GM12878 (cell line): ENCODE measurements at regions not wholly inside any gene's neighbourhood (a gene's known extent, or its start where the extent isn't known, plus 50 kb on each side); places are given as distances from the start of the nearest gene placed in this dataset.

Experiments used
- BRCA1 ChIP-seq: IDR thresholded peaks from 2 replicates; pipeline ENCODE4 v1.6.1; 2011; ENCODE audit warnings: low read depth, low read length, improper control_type of control experiment
- TBL1XR1 ChIP-seq: IDR thresholded peaks from 2 replicates; pipeline ENCODE4 v1.6.1; 2012; ENCODE audit warnings: low read depth, low read length, improper control_type of control experiment
- TF ChIP-seq, protein P1 (sequence below), 3 experiments: IDR thresholded peaks in 2 of 3; conservative IDR thresholded peaks in 1 of 3; 2 replicates each; pipeline ENCODE4 v1.5.1; 2011; ENCODE audit warnings: low read depth in 3 of 3, low read length in 3 of 3, mild to moderate bottlenecking in 3 of 3, control low read depth in 2 of 3, moderate library complexity in 2 of 3, inconsistent platforms in 1 of 3, mixed read lengths in 1 of 3; ENCODE audit not compliant: control insufficient read depth in 2 of 3, insufficient read depth in 1 of 3; ENCODE audit errors: extremely low read depth in 1 of 3

GRCh38 chr21:16213518-16213917 lies 483.7 kb downstream of the USP25 start:
- TF ChIP-seq BRCA1 (no peak), TBL1XR1 (no peak)
- TF ChIP-seq, protein P1, sequence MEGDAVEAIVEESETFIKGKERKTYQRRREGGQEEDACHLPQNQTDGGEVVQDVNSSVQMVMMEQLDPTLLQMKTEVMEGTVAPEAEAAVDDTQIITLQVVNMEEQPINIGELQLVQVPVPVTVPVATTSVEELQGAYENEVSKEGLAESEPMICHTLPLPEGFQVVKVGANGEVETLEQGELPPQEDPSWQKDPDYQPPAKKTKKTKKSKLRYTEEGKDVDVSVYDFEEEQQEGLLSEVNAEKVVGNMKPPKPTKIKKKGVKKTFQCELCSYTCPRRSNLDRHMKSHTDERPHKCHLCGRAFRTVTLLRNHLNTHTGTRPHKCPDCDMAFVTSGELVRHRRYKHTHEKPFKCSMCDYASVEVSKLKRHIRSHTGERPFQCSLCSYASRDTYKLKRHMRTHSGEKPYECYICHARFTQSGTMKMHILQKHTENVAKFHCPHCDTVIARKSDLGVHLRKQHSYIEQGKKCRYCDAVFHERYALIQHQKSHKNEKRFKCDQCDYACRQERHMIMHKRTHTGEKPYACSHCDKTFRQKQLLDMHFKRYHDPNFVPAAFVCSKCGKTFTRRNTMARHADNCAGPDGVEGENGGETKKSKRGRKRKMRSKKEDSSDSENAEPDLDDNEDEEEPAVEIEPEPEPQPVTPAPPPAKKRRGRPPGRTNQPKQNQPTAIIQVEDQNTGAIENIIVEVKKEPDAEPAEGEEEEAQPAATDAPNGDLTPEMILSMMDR (IDR thresholded peaks at IDR 0.05 in 2 of 3, conservative IDR thresholded peaks at IDR 0.05 in 1 of 3; ENCODE audit: control insufficient read depth in 2 of 3, extremely low read depth in 1 of 3, insufficient read depth in 1 of 3, low read depth in 3 of 3, low read length in 3 of 3), result no peak
